IPS-20b (cell line): ENCODE measurements at regions not wholly inside any gene's neighbourhood (a gene's known extent, or its start where the extent isn't known, plus 50 kb on each side); places are given as distances from the start of the nearest gene placed in this dataset.
"Not testable (repeated sequence)": the region's sequence is repeated elsewhere in the genome, so short reads cannot be mapped to it uniquely, and the experiment has no call there.

Experiments
- H3K27ac ChIP-seq: one replicate; pipeline ENCODE4 v1.5.1; 2013; ENCODE audit warnings: low read length
- H3K27me3 ChIP-seq: 2 replicates; pipeline ENCODE4 v1.6.1; 2013; ENCODE audit warnings: mild to moderate bottlenecking, low read length, inconsistent platforms; ENCODE audit not compliant: insufficient read depth
- H3K36me3 ChIP-seq: 2 replicates; pipeline ENCODE4 v1.6.1; 2013; ENCODE audit warnings: low read depth, mild to moderate bottlenecking, inconsistent platforms, low read length, moderate library complexity; ENCODE audit not compliant: insufficient read depth
- H3K4me1 ChIP-seq: 2 replicates; pipeline ENCODE4 v1.6.1; 2013; ENCODE audit warnings: mild to moderate bottlenecking, control low read depth, inconsistent platforms, low read length, moderate library complexity; ENCODE audit not compliant: insufficient read depth
- H3K4me3 ChIP-seq: 2 replicates; pipeline ENCODE4 v1.5.1; 2013; ENCODE audit warnings: mild to moderate bottlenecking, low read length, inconsistent platforms
- H3K9ac ChIP-seq: 2 replicates; pipeline ENCODE4 v1.6.1; 2013; ENCODE audit warnings: low read depth, mild to moderate bottlenecking, inconsistent platforms, low read length, moderate library complexity
- H3K9me3 ChIP-seq: 2 replicates; pipeline ENCODE4 v1.6.1; 2013; ENCODE audit warnings: mild to moderate bottlenecking, low read depth, low read length, inconsistent platforms; ENCODE audit not compliant: insufficient read depth

DNA sequence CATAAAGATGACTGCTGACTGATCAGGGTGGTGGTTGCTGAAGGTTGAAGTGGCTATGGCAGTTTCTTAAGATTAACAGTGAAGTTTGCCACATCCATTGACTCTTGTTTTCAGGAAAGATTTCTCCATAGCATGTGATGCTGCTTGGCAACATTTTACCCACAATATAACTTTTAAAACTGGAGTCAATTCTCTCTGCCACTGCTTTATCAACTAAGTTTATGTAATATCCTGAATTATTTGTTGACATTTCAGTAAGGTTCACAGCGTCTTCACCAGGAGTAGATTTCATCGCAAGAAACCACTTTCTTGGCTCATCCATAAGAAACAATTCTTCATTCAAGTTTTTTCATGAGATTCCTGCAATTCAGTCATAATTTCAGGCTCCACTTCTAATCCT, 166.5 kb upstream of the SPRY1 start:
- Histone ChIP-seq H3K36me3 (no peaks in the 10 kb centered on the region), H3K4me1 (peaks cover 21% of the 10 kb centered on the region), H3K9me3 (no peaks in the 10 kb centered on the region), H3K27me3 (no peaks in the 10 kb centered on the region), H3K4me3 (no peak overlapping the region), H3K9ac (no peak overlapping the region), H3K27ac (no peak overlapping the region)

DNA sequence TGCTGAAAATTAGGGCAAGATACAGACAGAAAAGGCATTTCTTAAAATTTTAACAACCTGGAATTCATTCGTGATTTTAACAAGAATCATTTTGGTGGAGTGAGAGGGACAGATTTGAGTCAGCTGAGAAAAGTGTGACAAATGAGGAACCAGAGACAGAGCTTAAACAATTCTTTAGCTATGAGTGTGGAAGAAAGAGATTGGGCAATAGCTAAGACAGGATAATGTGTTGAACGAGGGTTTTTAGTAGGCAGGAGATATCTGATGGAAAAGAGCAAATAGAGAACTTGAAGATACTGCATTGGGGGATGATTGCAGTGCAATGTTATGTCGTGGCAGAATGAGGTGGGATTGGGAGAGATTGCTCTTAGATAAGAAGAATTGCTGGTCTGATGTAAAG, 164.2 kb upstream of the SPRY1 start:
- peaks cover 21% of the 10 kb centered on the region for H3K4me1 ChIP-seq
- H3K9me3 ChIP-seq = no peaks in the 10 kb centered on the region
- no peaks in the 10 kb centered on the region for H3K27me3 ChIP-seq
- H3K9ac ChIP-seq = no peak overlapping the region
- no peak overlapping the region for H3K27ac ChIP-seq
- no peaks in the 10 kb centered on the region for H3K36me3 ChIP-seq
- H3K4me3 ChIP-seq = no peak overlapping the region; the same call in 1 of the 2 replicates

- Histone ChIP-seq H3K4me1 (peaks cover 21% of the 10 kb centered on the region), H3K36me3 (no peaks in the 10 kb centered on the region), H3K27ac (no peak overlapping the region), H3K4me3 (no peak overlapping the region), H3K9ac (no peak overlapping the region), H3K27me3 (no peaks in the 10 kb centered on the region), H3K9me3 (no peaks in the 10 kb centered on the region)
Observed at GRCh38 chr4:123233136-123233768, 163.3 kb upstream of the SPRY1 start.

GRCh38 chr4:123234955-123235354, 161.6 kb upstream of the SPRY1 start:
- Histone ChIP-seq H3K36me3 (no peaks in the 10 kb centered on the region), H3K9me3 (no peaks in the 10 kb centered on the region), H3K4me1 (peaks cover 21% of the 10 kb centered on the region), H3K4me3 (no peak overlapping the region), H3K27ac (no peak overlapping the region), H3K27me3 (no peaks in the 10 kb centered on the region), H3K9ac (no peak overlapping the region)

- H3K9me3 ChIP-seq = no peaks in the 10 kb centered on the region
- H3K4me3 ChIP-seq = no peak overlapping the region
- no peak overlapping the region for H3K9ac ChIP-seq
- H3K36me3 ChIP-seq = no peaks in the 10 kb centered on the region
- peaks cover 21% of the 10 kb centered on the region for H3K4me1 ChIP-seq
- no peak overlapping the region for H3K27ac ChIP-seq
- H3K27me3 ChIP-seq = no peaks in the 10 kb centered on the region
Observed at GRCh38 chr4:123235431-123235830, 161.2 kb upstream of the SPRY1 start.

DNA sequence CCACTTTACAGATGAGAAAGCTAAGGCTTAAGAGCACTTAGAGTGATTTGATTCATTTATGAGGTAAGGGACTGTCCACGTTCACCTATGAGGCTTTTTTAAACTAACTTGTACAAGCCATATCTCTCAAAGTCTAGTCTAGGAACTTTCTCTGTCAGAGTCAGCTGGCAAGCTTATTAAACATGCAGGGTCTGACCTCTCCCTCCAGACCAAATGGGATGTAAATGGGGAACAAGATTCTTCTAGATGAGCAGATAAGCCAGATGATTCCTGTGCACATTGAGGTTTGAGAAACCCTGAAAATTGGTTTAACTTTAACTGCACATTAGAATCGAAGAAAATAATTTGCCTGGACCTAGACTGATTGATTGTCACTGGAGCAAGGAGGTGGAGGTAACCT, 160.0 kb upstream of the SPRY1 start:
- no peaks in the 10 kb centered on the region for H3K9me3 ChIP-seq
- no peaks in the 10 kb centered on the region for H3K27me3 ChIP-seq
- no peaks in the 10 kb centered on the region for H3K36me3 ChIP-seq
- no peak overlapping the region for H3K4me3 ChIP-seq
- H3K27ac ChIP-seq = no peak overlapping the region
- H3K9ac ChIP-seq = no peak overlapping the region
- peaks cover 16% of the 10 kb centered on the region for H3K4me1 ChIP-seq

- H3K4me3 ChIP-seq, H3K27ac ChIP-seq, H3K27me3 ChIP-seq, H3K9me3 ChIP-seq, H3K36me3 ChIP-seq, H3K4me1 ChIP-seq, H3K9ac ChIP-seq: not testable (repeated sequence)
Observed at GRCh38 chr4:123240286-123240685, 156.3 kb upstream of the SPRY1 start.

- H3K27ac ChIP-seq, H3K4me1 ChIP-seq, H3K9ac ChIP-seq: not testable (repeated sequence)
Observed at GRCh38 chr4:123243220-123243619, 153.4 kb upstream of the SPRY1 start.

GRCh38 chr4:123244137-123244536, 152.5 kb upstream of the SPRY1 start:
- no peak overlapping the region for H3K4me3 ChIP-seq
- H3K36me3 ChIP-seq = no peaks in the 10 kb centered on the region
- H3K27me3 ChIP-seq = no peaks in the 10 kb centered on the region
- H3K9me3 ChIP-seq = no peaks in the 10 kb centered on the region
- H3K27ac ChIP-seq = no peak overlapping the region
- H3K4me1 ChIP-seq = no peaks in the 10 kb centered on the region
- no peak overlapping the region for H3K9ac ChIP-seq

More at GRCh38 chr4:123243220-123243619, 153.4 kb upstream of the SPRY1 start:
- not testable (repeated sequence) for H3K9me3 ChIP-seq, H3K36me3 ChIP-seq, H3K27me3 ChIP-seq, H3K4me3 ChIP-seq

- Histone ChIP-seq H3K36me3 (no peaks in the 10 kb centered on the region), H3K27me3 (no peaks in the 10 kb centered on the region), H3K27ac (no peak overlapping the region), H3K4me1 (no peaks in the 10 kb centered on the region), H3K9me3 (no peaks in the 10 kb centered on the region), H3K9ac (no peak overlapping the region), H3K4me3 (no peak overlapping the region)
Observed at GRCh38 chr4:123246085-123246484, 150.5 kb upstream of the SPRY1 start.

DNA sequence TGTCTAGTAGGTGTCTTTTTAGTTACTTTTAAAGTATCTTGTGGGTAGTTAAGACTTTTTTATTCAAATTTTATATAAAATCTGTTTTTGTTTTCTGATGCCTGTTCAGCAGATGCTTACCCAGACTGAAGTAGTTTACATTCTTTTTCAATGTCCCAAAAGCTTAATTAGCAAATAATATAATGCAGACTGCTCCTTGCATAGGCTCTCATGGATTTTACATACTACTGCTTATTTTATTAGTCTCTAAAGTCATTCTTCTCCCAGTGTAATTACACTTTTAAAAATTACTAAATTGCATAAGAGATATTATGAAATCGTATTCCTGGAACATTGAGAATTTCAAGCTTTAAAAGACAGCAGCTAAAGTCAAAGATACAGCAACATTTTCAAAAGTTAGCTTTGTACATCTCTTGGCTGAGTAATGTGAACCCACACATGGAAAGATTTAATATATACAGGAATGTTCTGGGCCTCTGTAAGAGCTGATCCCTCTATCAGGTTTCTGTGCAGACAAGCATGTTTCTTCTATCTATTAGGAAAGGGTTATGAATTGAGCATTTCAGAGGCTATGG, 148.4 kb upstream of the SPRY1 start:
- H3K9ac ChIP-seq = no peak overlapping the region
- H3K27ac ChIP-seq = no peak overlapping the region
- H3K36me3 ChIP-seq = no peaks in the 10 kb centered on the region
- no peaks in the 10 kb centered on the region for H3K9me3 ChIP-seq
- H3K4me1 ChIP-seq = no peaks in the 10 kb centered on the region
- no peaks in the 10 kb centered on the region for H3K27me3 ChIP-seq
- no peak overlapping the region for H3K4me3 ChIP-seq

DNA sequence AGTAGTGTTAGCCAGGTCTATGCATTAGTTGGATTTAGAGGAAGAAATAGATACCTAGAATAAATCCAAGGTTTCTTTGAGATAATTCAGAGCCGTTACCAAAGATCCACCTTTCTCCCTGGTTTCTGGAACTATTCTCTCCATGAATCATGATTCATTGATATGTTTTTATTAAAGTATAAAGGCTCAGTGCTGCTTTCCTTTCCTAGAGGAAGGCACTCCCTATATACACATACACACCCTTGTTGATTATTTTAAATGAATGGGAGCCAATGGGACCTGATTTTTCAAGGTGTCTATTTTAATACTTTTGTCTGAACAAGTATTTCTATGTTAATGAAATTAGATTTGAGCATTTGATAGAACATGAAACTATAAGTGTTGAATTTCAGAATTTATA, 146.8 kb upstream of the SPRY1 start:
- Histone ChIP-seq H3K36me3 (no peaks in the 10 kb centered on the region), H3K4me3 (no peak overlapping the region), H3K9me3 (no peaks in the 10 kb centered on the region), H3K9ac (no peak overlapping the region), H3K4me1 (no peaks in the 10 kb centered on the region), H3K27ac (no peak overlapping the region), H3K27me3 (no peaks in the 10 kb centered on the region)
